ENCODE measurements at regions not wholly inside any gene's neighbourhood (a gene's known extent, or its start where the extent isn't known, plus 50 kb on each side); places are given as distances from the start of the nearest gene placed in this dataset.

DNA sequence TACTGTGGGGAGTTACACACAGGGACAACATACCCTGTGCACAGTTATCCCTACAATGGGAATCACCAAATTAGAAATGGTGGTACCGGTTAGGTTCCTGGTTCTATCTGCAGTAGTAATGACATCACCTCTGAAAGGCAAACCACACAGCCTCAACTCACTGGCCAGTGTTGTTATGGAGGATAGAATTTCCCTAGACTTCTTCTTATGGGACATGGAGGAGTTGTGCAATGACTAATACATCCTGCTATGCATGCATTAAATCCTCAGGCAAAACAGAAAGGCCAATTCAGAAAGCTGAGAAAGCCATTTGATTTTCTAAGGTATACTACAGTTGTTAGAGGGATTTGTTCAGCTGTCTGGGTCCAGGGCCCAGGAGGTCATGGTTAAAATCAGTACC is 439.3 kb downstream of the TMX3 start:
- no peak overlapping the region for H3K27ac ChIP-seq
- H3K4me3 ChIP-seq: no peak overlapping the region
- H3K9me3 ChIP-seq (ENCODE audit: low read depth): no peaks in the 10 kb centered on the region
- no peaks in the 10 kb centered on the region for H3K4me1 ChIP-seq (ENCODE audit: insufficient read depth)
- no peaks in the 10 kb centered on the region for H3K79me2 ChIP-seq
- H3K36me3 ChIP-seq (replicated peaks; ENCODE audit: insufficient read depth, low read depth): no peaks in the 10 kb centered on the region
- no peaks in the 10 kb centered on the region for H3K9me2 ChIP-seq (replicated peaks; ENCODE audit: insufficient read depth)
- WGBS (ENCODE audit: low lambda C conversion rate, missing lambda C conversion rate): no CpG with 5 or more reads among the region's 1 CpG
- no peak overlapping the region for H2AFZ ChIP-seq
- no peak overlapping the region for H3K4me2 ChIP-seq
- H3K27me3 ChIP-seq: no peaks in the 10 kb centered on the region
- H4K20me1 ChIP-seq (ENCODE audit: insufficient read depth, poor library complexity, severe bottlenecking): no peaks in the 10 kb centered on the region
- no peak for TF ChIP-seq EZH2 (IDR thresholded peaks at IDR 0.05; ENCODE audit: borderline replicate concordance)
- no peak for DNase-seq (ENCODE audit: low spot score)

DNA sequence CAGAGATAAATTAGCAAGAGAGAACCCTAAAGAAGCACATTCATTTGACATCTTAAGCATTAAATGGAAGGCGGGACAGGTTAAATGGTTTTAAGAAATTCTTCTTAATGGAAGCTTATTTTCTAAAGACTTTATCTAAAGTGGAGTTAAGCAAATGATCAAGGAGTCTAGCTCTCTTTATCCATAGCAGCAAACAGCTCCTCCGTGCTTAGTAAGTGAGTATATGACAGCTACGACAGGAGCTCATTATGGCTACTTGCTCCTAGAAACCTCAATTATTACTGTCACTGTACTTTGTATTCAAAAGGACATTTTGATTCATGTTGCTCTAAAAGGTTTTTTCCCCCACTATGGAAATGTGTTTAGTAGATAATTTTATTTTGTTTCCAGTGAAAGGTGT is 444.9 kb downstream of the TMX3 start:
- no peak overlapping the region for H2AFZ ChIP-seq
- H3K27me3 ChIP-seq: no peaks in the 10 kb centered on the region
- no peaks in the 10 kb centered on the region for H4K20me1 ChIP-seq (ENCODE audit: insufficient read depth, poor library complexity, severe bottlenecking)
- H3K27ac ChIP-seq: no peak overlapping the region
- TF ChIP-seq, protein P1, sequence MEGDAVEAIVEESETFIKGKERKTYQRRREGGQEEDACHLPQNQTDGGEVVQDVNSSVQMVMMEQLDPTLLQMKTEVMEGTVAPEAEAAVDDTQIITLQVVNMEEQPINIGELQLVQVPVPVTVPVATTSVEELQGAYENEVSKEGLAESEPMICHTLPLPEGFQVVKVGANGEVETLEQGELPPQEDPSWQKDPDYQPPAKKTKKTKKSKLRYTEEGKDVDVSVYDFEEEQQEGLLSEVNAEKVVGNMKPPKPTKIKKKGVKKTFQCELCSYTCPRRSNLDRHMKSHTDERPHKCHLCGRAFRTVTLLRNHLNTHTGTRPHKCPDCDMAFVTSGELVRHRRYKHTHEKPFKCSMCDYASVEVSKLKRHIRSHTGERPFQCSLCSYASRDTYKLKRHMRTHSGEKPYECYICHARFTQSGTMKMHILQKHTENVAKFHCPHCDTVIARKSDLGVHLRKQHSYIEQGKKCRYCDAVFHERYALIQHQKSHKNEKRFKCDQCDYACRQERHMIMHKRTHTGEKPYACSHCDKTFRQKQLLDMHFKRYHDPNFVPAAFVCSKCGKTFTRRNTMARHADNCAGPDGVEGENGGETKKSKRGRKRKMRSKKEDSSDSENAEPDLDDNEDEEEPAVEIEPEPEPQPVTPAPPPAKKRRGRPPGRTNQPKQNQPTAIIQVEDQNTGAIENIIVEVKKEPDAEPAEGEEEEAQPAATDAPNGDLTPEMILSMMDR (IDR thresholded peaks at IDR 0.05; ENCODE audit: poor library complexity): no peak
- TF ChIP-seq EZH2 (IDR thresholded peaks at IDR 0.05; ENCODE audit: borderline replicate concordance): no peak
- no peak for TF ChIP-seq EZH2phosphoT487 (IDR thresholded peaks at IDR 0.05; ENCODE audit: low read depth, severe bottlenecking, unreplicated experiment)
- H3K4me1 ChIP-seq (ENCODE audit: insufficient read depth): no peaks in the 10 kb centered on the region
- no peak overlapping the region for H3K4me2 ChIP-seq
- no peaks in the 10 kb centered on the region for H3K9me3 ChIP-seq (ENCODE audit: low read depth)
- H3K79me2 ChIP-seq: no peaks in the 10 kb centered on the region
- H3K36me3 ChIP-seq (replicated peaks; ENCODE audit: insufficient read depth, low read depth): no peaks in the 10 kb centered on the region
- no peak overlapping the region for H3K4me3 ChIP-seq
- DNase-seq (ENCODE audit: low spot score): no peak
- H3K9me2 ChIP-seq (replicated peaks; ENCODE audit: insufficient read depth): no peaks in the 10 kb centered on the region
- WGBS (ENCODE audit: low lambda C conversion rate, missing lambda C conversion rate): 78% methylated on average over 3 of the region's 3 CpGs

DNA sequence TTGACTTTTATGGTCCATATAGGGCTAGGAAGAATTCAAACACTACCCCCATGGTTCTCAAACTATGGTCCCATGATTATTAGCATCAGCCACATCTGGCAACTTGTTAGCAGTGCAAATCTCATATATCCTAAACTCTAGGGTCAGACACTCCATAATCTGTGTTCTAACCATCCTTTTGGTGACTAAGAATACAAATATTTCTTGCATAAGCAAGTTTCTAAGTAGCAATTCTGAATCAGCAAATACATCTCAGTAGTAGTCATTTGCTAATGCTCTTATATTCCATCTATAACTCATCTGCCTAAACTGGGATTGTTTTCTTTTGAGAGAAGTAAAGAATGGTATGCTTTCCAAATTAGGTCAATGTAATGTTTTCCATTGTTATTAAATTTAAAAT is 447.3 kb downstream of the TMX3 start:
- Histone ChIP-seq H3K79me2 (no peaks in the 10 kb centered on the region), H3K4me1 (ENCODE audit: insufficient read depth) (no peaks in the 10 kb centered on the region), H3K9me2 (replicated peaks; ENCODE audit: insufficient read depth) (no peaks in the 10 kb centered on the region), H3K4me3 (no peak overlapping the region), H3K27me3 (no peaks in the 10 kb centered on the region), H2AFZ (no peak overlapping the region), H3K9me3 (ENCODE audit: low read depth) (no peaks in the 10 kb centered on the region), H3K27ac (no peak overlapping the region), H4K20me1 (ENCODE audit: insufficient read depth, poor library complexity, severe bottlenecking) (no peaks in the 10 kb centered on the region), H3K36me3 (replicated peaks; ENCODE audit: insufficient read depth, low read depth) (no peaks in the 10 kb centered on the region), H3K4me2 (no peak overlapping the region)
- DNase-seq (ENCODE audit: low spot score): no peak
- TF ChIP-seq, protein P1 (IDR thresholded peaks at IDR 0.05; ENCODE audit: poor library complexity): no peak
- TF ChIP-seq EZH2 (IDR thresholded peaks at IDR 0.05; ENCODE audit: borderline replicate concordance) (no peak), EZH2phosphoT487 (IDR thresholded peaks at IDR 0.05; ENCODE audit: low read depth, severe bottlenecking, unreplicated experiment) (no peak)

DNA sequence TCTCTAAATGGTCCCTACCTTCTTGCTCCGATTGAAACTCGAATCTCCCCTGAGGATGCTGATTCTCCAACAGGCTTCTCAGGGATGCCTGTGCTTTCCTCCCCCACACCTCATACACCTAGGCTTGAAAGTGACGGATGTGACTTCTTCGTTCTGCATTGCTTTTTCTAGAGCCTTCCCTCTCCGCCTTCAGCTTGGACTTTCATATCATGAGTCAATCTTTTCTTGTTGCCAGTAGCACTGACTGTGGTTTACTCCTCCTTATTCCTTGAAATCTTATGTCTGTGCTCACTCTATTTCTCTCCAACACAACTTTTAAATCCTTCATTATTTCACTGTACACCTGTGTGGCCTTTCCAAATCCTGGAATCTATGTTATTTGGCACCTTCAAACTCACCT is 451.4 kb downstream of the TMX3 start:
- Histone ChIP-seq H3K4me2 (no peak overlapping the region), H4K20me1 (ENCODE audit: insufficient read depth, poor library complexity, severe bottlenecking) (no peaks in the 10 kb centered on the region), H3K27me3 (no peaks in the 10 kb centered on the region), H2AFZ (no peak overlapping the region), H3K36me3 (replicated peaks; ENCODE audit: insufficient read depth, low read depth) (no peaks in the 10 kb centered on the region), H3K9me3 (ENCODE audit: low read depth) (no peaks in the 10 kb centered on the region), H3K4me3 (no peak overlapping the region), H3K9me2 (replicated peaks; ENCODE audit: insufficient read depth) (no peaks in the 10 kb centered on the region), H3K27ac (no peak overlapping the region), H3K4me1 (ENCODE audit: insufficient read depth) (no peaks in the 10 kb centered on the region), H3K79me2 (no peaks in the 10 kb centered on the region)
- no peak for TF ChIP-seq EZH2phosphoT487 (IDR thresholded peaks at IDR 0.05; ENCODE audit: low read depth, severe bottlenecking, unreplicated experiment)
- no peak for TF ChIP-seq EZH2 (IDR thresholded peaks at IDR 0.05; ENCODE audit: borderline replicate concordance)
- TF ChIP-seq, protein P1 (IDR thresholded peaks at IDR 0.05; ENCODE audit: poor library complexity): no peak
- DNase-seq (ENCODE audit: low spot score): no peak
- WGBS (ENCODE audit: low lambda C conversion rate, missing lambda C conversion rate): 83% methylated on average over 5 of the region's 5 CpGs

Measured in hepatocyte (in vitro differentiated cells).